ENCODE measurements at regions not wholly inside any gene's neighbourhood (a gene's known extent, or its start where the extent isn't known, plus 50 kb on each side); places are given as distances from the start of the nearest gene placed in this dataset.

DNA sequence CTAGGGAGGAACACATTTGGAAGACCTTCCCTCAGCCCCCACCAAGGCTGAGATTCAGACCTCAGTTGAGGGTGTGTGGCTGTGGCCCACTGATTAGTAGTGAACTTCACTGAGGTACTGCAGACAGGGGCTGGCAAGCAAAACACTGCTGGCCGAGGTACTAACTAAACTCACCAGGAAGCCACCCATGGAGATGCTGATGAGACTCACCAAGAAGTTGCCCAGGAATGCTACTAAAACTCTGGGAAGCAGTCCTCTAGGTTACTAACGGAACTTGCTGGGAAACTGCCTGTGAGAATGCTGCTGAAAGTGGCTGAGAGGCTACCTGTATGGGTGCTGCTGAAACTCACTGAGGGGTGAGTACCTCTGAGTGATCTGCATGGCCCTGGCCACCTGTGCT, 372.4 kb upstream of the RPS6KA3 start:
- Histone ChIP-seq H3K9me3 (replicated peaks; ENCODE audit: control insufficient read depth, insufficient read depth, low read depth, low read length) (no peaks in the 10 kb centered on the region; the same call in 1 of the 2 replicates), H3K4me3 (no peak overlapping the region), H4K20me1 (replicated peaks; ENCODE audit: control insufficient read depth, insufficient read depth, low read length) (no peaks in the 10 kb centered on the region), H3K79me2 (ENCODE audit: control insufficient read depth, insufficient read depth, low read length) (no peaks in the 10 kb centered on the region), H3K36me3 (ENCODE audit: control insufficient read depth, insufficient read depth, low read length) (no peaks in the 10 kb centered on the region), H3K4me1 (replicated peaks in 1 of 2; ENCODE audit: control insufficient read depth in 2 of 2, insufficient read depth in 2 of 2, low read length in 2 of 2) (no peaks in the 10 kb centered on the region), H2AFZ (ENCODE audit: low read depth, low read length) (no peak overlapping the region), H3K9me1 (ENCODE audit: control insufficient read depth, insufficient read depth, low read length) (no peaks in the 10 kb centered on the region), H3K9ac (ENCODE audit: insufficient read depth in 1 of 2, low read depth in 2 of 2, low read length in 2 of 2) (no peak overlapping the region), H3K4me2 (ENCODE audit: insufficient read depth, low read length) (no peak overlapping the region), H3K27me3 (ENCODE audit: control insufficient read depth in 2 of 2, insufficient read depth in 2 of 2, low read length in 2 of 2) (no peaks in the 10 kb centered on the region), H3K27ac (ENCODE audit: extremely low read depth, low read depth, low read length) (no peak overlapping the region)
- POLR2A ChIA-PET: no interaction called here
- ATAC-seq (no peak), FAIRE-seq (no peak), DNase-seq (ENCODE audit: extremely low read depth in 1 of 4, low spot score in 3 of 4) (no peak)
- CTCF ChIA-PET (ENCODE audit: low intra/inter-chr PET ratio): no interaction called here
- intact Hi-C loops (cut with micrococcal nuclease): no loop called here
- in situ Hi-C loops (cut with MboI): no loop called here
- TF ChIP-seq FOXM1 (IDR thresholded peaks at IDR 0.05; ENCODE audit: low read depth) (no peak), FOXM1 (CRISPR knock-in tag; IDR thresholded peaks at IDR 0.05; ENCODE audit: low read depth) (no peak), SAFB (IDR thresholded peaks at IDR 0.05; ENCODE audit: borderline replicate concordance, low read depth, low read length) (no peak), POLR2AphosphoS2 (IDR thresholded peaks at IDR 0.05; ENCODE audit: low read length) (no peak), C11orf30 (IDR thresholded peaks at IDR 0.05; ENCODE audit: low read depth) (no peak), ZNF263 (CRISPR knock-in tag; IDR thresholded peaks at IDR 0.05; ENCODE audit: borderline replicate concordance) (no peak), MBD2 (IDR thresholded peaks at IDR 0.05; ENCODE audit: borderline replicate concordance, low read depth) (no peak), SRF (CRISPR knock-in tag; IDR thresholded peaks at IDR 0.05) (no peak)
- no TSS peak for BruUV-seq (replicated peaks)
- 5% methylated on average over 2 of the region's 2 CpGs for WGBS (ENCODE audit: insufficient coverage, low coverage, missing lambda C conversion rate)

DNA sequence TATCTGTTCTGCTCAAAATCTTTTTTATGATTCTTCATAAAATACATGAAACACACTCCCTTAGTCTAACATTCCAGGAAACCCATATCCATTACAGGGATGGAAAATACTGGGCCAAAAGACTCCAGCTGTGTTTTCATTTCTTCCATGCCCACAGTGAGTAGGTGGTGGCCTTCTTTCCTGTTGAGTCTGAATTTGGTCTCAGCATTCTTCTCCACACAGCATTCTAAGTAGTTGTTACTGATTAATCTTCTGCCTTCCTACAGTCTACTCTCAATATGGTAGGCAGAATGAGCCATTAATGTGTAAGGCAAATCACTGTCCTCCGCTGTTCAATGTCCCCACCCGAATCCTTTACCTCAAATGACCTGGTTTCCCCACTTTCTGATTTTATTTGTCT, 370.6 kb upstream of the RPS6KA3 start:
- no TSS peak for BruUV-seq (replicated peaks)
- intact Hi-C loops (cut with micrococcal nuclease) (no loop called here), in situ Hi-C loops (cut with MboI) (no loop called here)
- CTCF ChIA-PET (ENCODE audit: low intra/inter-chr PET ratio): no interaction called here
- H3K9me1 ChIP-seq (ENCODE audit: control insufficient read depth, insufficient read depth, low read length): no peaks in the 10 kb centered on the region
- H3K9ac ChIP-seq (ENCODE audit: insufficient read depth in 1 of 2, low read depth in 2 of 2, low read length in 2 of 2): no peak overlapping the region
- H3K79me2 ChIP-seq (ENCODE audit: control insufficient read depth, insufficient read depth, low read length): no peaks in the 10 kb centered on the region
- FAIRE-seq (no peak), DNase-seq (ENCODE audit: extremely low read depth in 1 of 4, low spot score in 3 of 4) (no peak), ATAC-seq (no peak)
- H3K27me3 ChIP-seq (ENCODE audit: control insufficient read depth in 2 of 2, insufficient read depth in 2 of 2, low read length in 2 of 2): no peaks in the 10 kb centered on the region
- H3K27ac ChIP-seq (ENCODE audit: extremely low read depth, low read depth, low read length): no peak overlapping the region
- POLR2A ChIA-PET: no interaction called here
- no peak overlapping the region for H3K4me3 ChIP-seq
- no peak overlapping the region for H2AFZ ChIP-seq (ENCODE audit: low read depth, low read length)
- WGBS (ENCODE audit: insufficient coverage, low coverage, missing lambda C conversion rate): 0% methylated on average over 1 of the region's 2 CpGs
- no peaks in the 10 kb centered on the region for H4K20me1 ChIP-seq (replicated peaks; ENCODE audit: control insufficient read depth, insufficient read depth, low read length)
- H3K36me3 ChIP-seq (ENCODE audit: control insufficient read depth, insufficient read depth, low read length): no peaks in the 10 kb centered on the region
- H3K4me1 ChIP-seq (replicated peaks in 1 of 2; ENCODE audit: control insufficient read depth in 2 of 2, insufficient read depth in 2 of 2, low read length in 2 of 2): no peaks in the 10 kb centered on the region
- no peaks in the 10 kb centered on the region; the same call in 1 of the 2 replicates for H3K9me3 ChIP-seq (replicated peaks; ENCODE audit: control insufficient read depth, insufficient read depth, low read depth, low read length)
- H3K4me2 ChIP-seq (ENCODE audit: insufficient read depth, low read length): no peak overlapping the region
- TF ChIP-seq EP400 (IDR thresholded peaks at IDR 0.05) (no peak), HEY1 (CRISPR knock-in tag; IDR thresholded peaks at IDR 0.05; ENCODE audit: borderline replicate concordance) (no peak)

All from K562 (cell line).